Retinal pigment epithelial cell (primary cell): ENCODE measurements at regions not wholly inside any gene's neighbourhood (a gene's known extent, or its start where the extent isn't known, plus 50 kb on each side); places are given as distances from the start of the nearest gene placed in this dataset.
"Not testable (repeated sequence)": the region's sequence is repeated elsewhere in the genome, so short reads cannot be mapped to it uniquely, and the experiment has no call there.

Experiments used
- DNase-seq: peaks from one replicate; pipeline ENCODE4 v3.0.0-alpha.2; 2010; ENCODE audit warnings: low read depth
- H3K4me3 ChIP-seq: 2 replicates; pipeline ENCODE4 v1.5.1; 2011; ENCODE audit warnings: mild to moderate bottlenecking, low read length, control low read depth, moderate library complexity
- TF ChIP-seq, protein P1 (sequence below): conservative IDR thresholded peaks from 2 replicates; pipeline ENCODE4 v1.5.1; 2011; ENCODE audit warnings: low read depth, low read length, control low read depth, inconsistent platforms

DNA sequence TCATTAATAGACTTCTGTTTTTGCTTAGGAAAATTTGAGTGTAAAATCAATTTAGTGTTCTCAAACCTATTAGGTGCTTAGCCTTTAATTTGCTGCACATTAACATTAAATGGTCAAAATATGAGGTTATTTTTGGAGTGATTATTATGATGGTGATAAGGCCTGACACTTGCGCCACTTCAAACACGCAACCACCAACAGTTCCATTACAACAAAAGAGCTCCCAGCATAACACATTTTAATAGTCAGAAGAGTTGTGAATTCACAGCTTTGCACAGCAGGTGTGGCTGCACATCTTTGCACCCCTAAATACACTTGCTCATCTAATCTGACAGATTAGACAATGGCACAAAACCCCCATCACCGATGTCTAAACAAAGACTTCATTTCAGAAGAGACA, 940.7 kb downstream of the NR2F1-AS1 start:
- no peak for DNase-seq
- TF ChIP-seq, protein P1, sequence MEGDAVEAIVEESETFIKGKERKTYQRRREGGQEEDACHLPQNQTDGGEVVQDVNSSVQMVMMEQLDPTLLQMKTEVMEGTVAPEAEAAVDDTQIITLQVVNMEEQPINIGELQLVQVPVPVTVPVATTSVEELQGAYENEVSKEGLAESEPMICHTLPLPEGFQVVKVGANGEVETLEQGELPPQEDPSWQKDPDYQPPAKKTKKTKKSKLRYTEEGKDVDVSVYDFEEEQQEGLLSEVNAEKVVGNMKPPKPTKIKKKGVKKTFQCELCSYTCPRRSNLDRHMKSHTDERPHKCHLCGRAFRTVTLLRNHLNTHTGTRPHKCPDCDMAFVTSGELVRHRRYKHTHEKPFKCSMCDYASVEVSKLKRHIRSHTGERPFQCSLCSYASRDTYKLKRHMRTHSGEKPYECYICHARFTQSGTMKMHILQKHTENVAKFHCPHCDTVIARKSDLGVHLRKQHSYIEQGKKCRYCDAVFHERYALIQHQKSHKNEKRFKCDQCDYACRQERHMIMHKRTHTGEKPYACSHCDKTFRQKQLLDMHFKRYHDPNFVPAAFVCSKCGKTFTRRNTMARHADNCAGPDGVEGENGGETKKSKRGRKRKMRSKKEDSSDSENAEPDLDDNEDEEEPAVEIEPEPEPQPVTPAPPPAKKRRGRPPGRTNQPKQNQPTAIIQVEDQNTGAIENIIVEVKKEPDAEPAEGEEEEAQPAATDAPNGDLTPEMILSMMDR = no peak
- no peak overlapping the region for H3K4me3 ChIP-seq

DNA sequence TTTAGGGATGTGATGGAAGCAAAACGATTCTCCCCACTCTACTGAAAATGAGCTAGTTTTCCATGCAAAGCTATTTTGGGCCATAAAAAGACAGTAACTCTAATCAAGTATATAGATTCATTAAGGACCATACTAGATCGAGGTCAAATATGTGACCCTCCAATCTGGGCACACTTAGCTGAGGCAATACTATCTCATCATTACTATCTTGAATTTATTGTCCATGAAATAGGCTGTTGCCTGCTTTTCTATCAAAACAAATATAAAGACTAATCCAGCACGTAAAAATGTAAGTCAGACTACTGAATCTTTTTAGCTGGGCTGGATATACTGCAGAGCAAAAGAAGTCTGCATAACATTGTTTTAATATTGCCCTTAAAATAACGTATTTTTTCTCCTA, 943.1 kb downstream of the NR2F1-AS1 start:
- TF ChIP-seq, protein P1 = no peak
- no peak for DNase-seq
- H3K4me3 ChIP-seq = no peak overlapping the region

GRCh38 chr5:92637247-92637646, 943.8 kb downstream of the NR2F1-AS1 start:
- TF ChIP-seq, protein P1 = no peak
- no peak for DNase-seq
- H3K4me3 ChIP-seq = no peak overlapping the region

- DNase-seq = no peak
- TF ChIP-seq, protein P1 = no peak
- H3K4me3 ChIP-seq = no peak overlapping the region
Observed at GRCh38 chr5:92635001-92635461, 946.0 kb downstream of the NR2F1-AS1 start.

DNA sequence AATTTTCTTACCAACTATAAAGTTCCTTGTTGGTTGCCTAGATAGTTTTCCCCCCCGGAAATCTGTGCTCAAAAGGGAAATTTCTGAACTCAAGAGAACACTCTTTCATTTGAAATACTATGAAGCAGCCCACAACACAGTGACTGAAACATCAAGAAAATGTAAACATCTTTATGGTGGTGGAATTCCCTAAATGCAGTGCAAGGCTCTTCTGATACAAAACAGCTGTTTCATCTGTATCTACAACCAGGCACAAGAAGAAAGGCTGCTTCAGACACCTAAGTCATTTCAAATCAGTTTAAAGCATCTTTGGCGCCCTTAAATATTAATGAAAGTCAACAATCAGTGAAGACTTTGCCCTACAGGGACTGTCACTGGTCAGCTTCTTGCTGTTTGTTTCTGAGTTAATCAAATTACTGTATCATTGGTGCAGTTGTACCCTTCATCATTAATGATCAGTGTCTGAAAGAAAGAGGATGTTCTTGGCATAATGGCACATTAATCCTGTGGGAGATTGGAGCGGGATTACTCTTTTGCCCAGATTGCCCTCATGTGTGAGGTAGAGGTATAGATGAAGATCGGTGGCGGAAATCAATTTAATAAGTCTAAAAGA, 947.0 kb downstream of the NR2F1-AS1 start:
- TF ChIP-seq, protein P1 = no peak
- DNase-seq = no peak

GRCh38 chr5:92633176-92633575, 947.8 kb downstream of the NR2F1-AS1 start:
- H3K4me3 ChIP-seq = no peak overlapping the region
- TF ChIP-seq, protein P1 = no peak
- no peak for DNase-seq

More for the DNA sequence above, 947.0 kb downstream of the NR2F1-AS1 start:
- H3K4me3 ChIP-seq = no peak overlapping the region

DNA sequence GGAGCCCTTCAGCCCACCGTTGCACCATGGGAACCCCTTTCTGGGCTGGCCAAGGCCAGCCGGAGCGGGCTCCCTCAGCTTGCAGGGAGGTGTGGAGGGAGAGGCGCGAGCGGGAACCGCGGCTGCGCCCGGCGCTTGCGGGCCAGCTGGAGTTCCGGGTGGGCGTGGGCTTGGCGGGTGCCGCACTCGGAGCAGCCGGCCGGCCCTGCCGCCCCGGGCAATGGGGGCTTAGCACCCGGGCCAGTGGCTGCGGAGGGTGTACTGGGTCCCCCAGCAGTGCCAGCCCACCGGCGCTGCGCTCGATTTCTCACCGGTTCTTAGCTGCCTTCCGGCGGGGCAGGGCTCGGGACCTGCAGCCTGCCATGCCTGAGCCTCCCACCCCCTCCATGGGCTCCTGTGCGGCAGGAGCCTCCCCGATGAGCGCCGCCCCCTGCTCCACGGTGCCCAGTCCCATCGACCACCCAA, 949.8 kb downstream of the NR2F1-AS1 start:
- not testable (repeated sequence) for DNase-seq, H3K4me3 ChIP-seq
